CD4-positive, alpha-beta T cell (primary cell): ENCODE measurements at regions not wholly inside any gene's neighbourhood (a gene's known extent, or its start where the extent isn't known, plus 50 kb on each side); places are given as distances from the start of the nearest gene placed in this dataset.
"Not testable (repeated sequence)": the region's sequence is repeated elsewhere in the genome, so short reads cannot be mapped to it uniquely, and the experiment has no call there.

Experiments
- ATAC-seq: fragments of 200-7000 bp; cut with Tn5 transposase; one replicate; pipeline ENCODE4 v1.10.0; 2022; ENCODE audit warnings: mild to moderate bottlenecking; ENCODE audit not compliant: poor library complexity
- CTCF ChIA-PET: fragments of 350-600 bp; sonication (Branson Sonifier 250); formaldehyde crosslinking; loops from one replicate; lab custom pipeline; 2021; ENCODE audit warnings: antibody characterized with exemption, inconsistent platforms; lab: Charles Lee
- POLR2A ChIA-PET: fragments of 350-600 bp; sonication (Branson Sonifier 250); formaldehyde crosslinking; loops from one replicate; lab custom pipeline; 2021; ENCODE audit warnings: antibody characterized with exemption, inconsistent platforms; lab: Charles Lee
- DNase-seq, 14 experiments: peaks; one replicate each; pipeline ENCODE4 v3.0.0-alpha.2; 2013 to 2020; ENCODE audit warnings: mixed read lengths in 2 of 14
- H3K27ac ChIP-seq, 2 donors: one replicate each; pipeline versions ENCODE4 v1.5.1 to v1.7.0; 2013; ENCODE audit warnings: low read length in 2 of 2, low read depth in 1 of 2, mild to moderate bottlenecking in 1 of 2
- H3K27me3 ChIP-seq, 2 experiments: 1 replicate in 1 of 2; 2 replicates in 1 of 2; pipeline versions ENCODE4 v1.6.1 to v1.7.0; 2013; ENCODE audit warnings: low read length in 2 of 2, control low read depth in 1 of 2, mild to moderate bottlenecking in 1 of 2, moderate library complexity in 1 of 2; ENCODE audit not compliant: insufficient read depth in 2 of 2, control insufficient read depth in 1 of 2
- H3K36me3 ChIP-seq: one replicate; pipeline ENCODE4 v1.6.1; 2013; ENCODE audit warnings: low read length, control low read depth; ENCODE audit not compliant: insufficient read depth
- H3K4me1 ChIP-seq: one replicate; pipeline ENCODE4 v1.6.1; 2013; ENCODE audit warnings: low read length, control low read depth; ENCODE audit not compliant: insufficient read depth
- H3K4me3 ChIP-seq: one replicate; pipeline ENCODE4 v1.5.1; 2013; ENCODE audit warnings: mild to moderate bottlenecking, low read length, moderate library complexity
- H3K9me3 ChIP-seq, 2 experiments: 1 replicate in 1 of 2; 2 replicates in 1 of 2; pipeline versions ENCODE4 v1.6.1 to v1.7.0; 2013; ENCODE audit warnings: low read length in 2 of 2, mild to moderate bottlenecking in 2 of 2, control low read depth in 1 of 2, moderate library complexity in 1 of 2; ENCODE audit not compliant: control insufficient read depth in 1 of 2, insufficient read depth in 1 of 2
- H3K27ac Mint-ChIP-seq: one replicate; pipeline ENCODE4 v1.8.0; 2020; ENCODE audit warnings: mixed read lengths
- H3K27me3 Mint-ChIP-seq: one replicate; pipeline ENCODE4 v1.8.0; 2021; ENCODE audit warnings: mixed read lengths
- H3K36me3 Mint-ChIP-seq: one replicate; pipeline ENCODE4 v1.8.0; 2021; ENCODE audit warnings: low read depth, mixed read lengths
- H3K4me1 Mint-ChIP-seq: one replicate; pipeline ENCODE4 v1.8.0; 2021; ENCODE audit warnings: low read depth, mixed read lengths
- H3K4me3 Mint-ChIP-seq: one replicate; pipeline ENCODE4 v1.8.0; 2020; ENCODE audit warnings: mild to moderate bottlenecking, mixed read lengths
- H3K9me3 Mint-ChIP-seq: one replicate; pipeline ENCODE4 v1.8.0; 2020; ENCODE audit warnings: mixed read lengths
- CTCF ChIP-seq: fragments of 200-600 bp; IDR thresholded peaks from one replicate; pipeline ENCODE4 v1.8.0; 2022; ENCODE audit warnings: antibody characterized with exemption, mild to moderate bottlenecking
- intact Hi-C, 2 experiments: fragments of 100-400 bp; cut with DNase I in 1 of 2; cut with micrococcal nuclease in 1 of 2; formaldehyde crosslinking; loops; one replicate each; pipeline versions ENCODE4 v1.15.1 to v1.9.0; 2023 to 2025; cut with DNase I, micrococcal nuclease

DNA sequence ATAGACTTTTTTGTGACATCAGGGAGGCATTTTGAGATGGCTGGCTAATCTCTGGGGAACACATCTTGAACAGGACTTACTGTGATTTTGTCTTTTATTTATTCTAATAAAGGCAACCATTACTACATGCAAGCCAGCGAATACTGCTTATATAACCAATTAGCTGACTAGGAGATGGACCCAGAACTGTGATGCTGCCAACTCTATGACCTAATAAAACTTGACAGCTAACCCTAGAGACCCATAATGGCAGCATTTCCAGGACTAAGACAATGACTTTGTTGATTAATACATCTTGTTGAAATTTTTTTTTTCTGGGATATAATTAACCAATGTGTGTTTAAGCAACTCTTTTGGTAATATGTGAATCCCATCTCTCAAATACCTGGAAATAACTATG, 584.6 kb downstream of the PRR32 start:
- H3K4me3 ChIP-seq = no peak overlapping the region

GRCh38 chrX:127400231-127400630, 580.7 kb downstream of the PRR32 start:
- CTCF ChIA-PET, H3K4me3 Mint-ChIP-seq, H3K36me3 ChIP-seq, H3K27ac ChIP-seq, intact Hi-C loops, H3K9me3 Mint-ChIP-seq, DNase-seq, H3K27me3 Mint-ChIP-seq, H3K36me3 Mint-ChIP-seq, H3K4me1 Mint-ChIP-seq, H3K9me3 ChIP-seq, H3K4me1 ChIP-seq, ATAC-seq, H3K4me3 ChIP-seq, H3K27me3 ChIP-seq, POLR2A ChIA-PET, H3K27ac Mint-ChIP-seq: not testable (repeated sequence)

More for the DNA sequence above, 584.6 kb downstream of the PRR32 start:
- Histone ChIP-seq H3K27me3 (no peaks in the 10 kb centered on the region), H3K9me3 (no peaks in the 10 kb centered on the region), H3K27ac (no peak overlapping the region), H3K4me1 (no peaks in the 10 kb centered on the region), H3K36me3 (no peaks in the 10 kb centered on the region)
- peaks cover 2% of the 10 kb centered on the region for H3K9me3 Mint-ChIP-seq
- no peaks in the 10 kb centered on the region for H3K4me1 Mint-ChIP-seq
- intact Hi-C loops = no loop called here
- ChIA-PET CTCF (no interaction called here), POLR2A (no interaction called here)
- ATAC-seq (no peak), DNase-seq (no peak)
- TF ChIP-seq CTCF = no peak
- H3K27me3 Mint-ChIP-seq = no peaks in the 10 kb centered on the region
- H3K27ac Mint-ChIP-seq = no peak overlapping the region
- no peaks in the 10 kb centered on the region for H3K36me3 Mint-ChIP-seq
- no peak overlapping the region for H3K4me3 Mint-ChIP-seq

- H3K4me3 ChIP-seq = no peak overlapping the region
- no peak overlapping the region for H3K27ac Mint-ChIP-seq
- no peaks in the 10 kb centered on the region for H3K9me3 Mint-ChIP-seq
- H3K27me3 Mint-ChIP-seq = no peaks in the 10 kb centered on the region
- ATAC-seq = no peak
- no peak for TF ChIP-seq CTCF
- no peaks in the 10 kb centered on the region for H3K36me3 Mint-ChIP-seq
- DNase-seq = no peak
- no peak overlapping the region for H3K27ac ChIP-seq
- H3K4me1 ChIP-seq = no peaks in the 10 kb centered on the region
- no peaks in the 10 kb centered on the region for H3K4me1 Mint-ChIP-seq
- peaks cover 0 to 3% of the 10 kb centered on the region in 2 experiments for H3K9me3 ChIP-seq
- H3K36me3 ChIP-seq = no peaks in the 10 kb centered on the region
- POLR2A ChIA-PET = no interaction called here
- no peak overlapping the region for H3K4me3 Mint-ChIP-seq
- CTCF ChIA-PET = no interaction called here
- intact Hi-C loops = no loop called here
- H3K27me3 ChIP-seq = no peaks in the 10 kb centered on the region
Observed at GRCh38 chrX:127390316-127390715, 570.8 kb downstream of the PRR32 start.

GRCh38 chrX:127389900-127390299, 570.4 kb downstream of the PRR32 start:
- H3K27ac Mint-ChIP-seq = no peak overlapping the region
- intact Hi-C loops = no loop called here
- CTCF ChIA-PET = no interaction called here
- H3K9me3 Mint-ChIP-seq = no peaks in the 10 kb centered on the region
- H3K4me3 Mint-ChIP-seq = no peak overlapping the region
- POLR2A ChIA-PET = no interaction called here
- Histone ChIP-seq H3K36me3 (no peaks in the 10 kb centered on the region), H3K27ac (no peak overlapping the region), H3K9me3 (peaks cover 0 to 4% of the 10 kb centered on the region in 2 experiments), H3K4me3 (no peak overlapping the region), H3K27me3 (no peaks in the 10 kb centered on the region), H3K4me1 (no peaks in the 10 kb centered on the region)
- no peak for DNase-seq
- H3K27me3 Mint-ChIP-seq = no peaks in the 10 kb centered on the region
- ATAC-seq = no peak
- H3K4me1 Mint-ChIP-seq = no peaks in the 10 kb centered on the region
- H3K36me3 Mint-ChIP-seq = no peaks in the 10 kb centered on the region
- TF ChIP-seq CTCF = no peak
